ENCODE measurements at regions not wholly inside any gene's neighbourhood (a gene's known extent, or its start where the extent isn't known, plus 50 kb on each side); places are given as distances from the start of the nearest gene placed in this dataset.

GRCh38 chr13:70896136-70896535 lies 787.9 kb upstream of the KLHL1 start:
- no peak overlapping the region for H3K4me3 Mint-ChIP-seq (ENCODE audit: unreplicated experiment)
- FAIRE-seq (no peak), DNase-seq (ENCODE audit: low read depth) (no peak)
- Histone ChIP-seq H3K4me2 (ENCODE audit: low read length) (no peak overlapping the region), H3K27me3 (ENCODE audit: insufficient read depth, low read length) (no peaks in the 10 kb centered on the region), H3K79me2 (ENCODE audit: insufficient read depth, low read length) (no peaks in the 10 kb centered on the region), H4K20me1 (ENCODE audit: insufficient read depth, low read length) (no peaks in the 10 kb centered on the region), H3K4me1 (ENCODE audit: insufficient read depth, low read length) (no peaks in the 10 kb centered on the region), H3K9ac (ENCODE audit: low read length) (no peak overlapping the region), H3K4me3 (ENCODE audit: insufficient read depth, low read depth, low read length) (no peak overlapping the region), H3K36me3 (ENCODE audit: insufficient read depth, low read length) (no peaks in the 10 kb centered on the region), H3K9me3 (ENCODE audit: insufficient read depth, low read depth, low read length) (no peaks in the 10 kb centered on the region), H2AFZ (ENCODE audit: low read depth, low read length) (no peak overlapping the region), H3K27ac (ENCODE audit: low read depth, low read length) (no peak overlapping the region)
- no peaks in the 10 kb centered on the region for H3K36me3 Mint-ChIP-seq (ENCODE audit: low read depth, unreplicated experiment)
- no peaks in the 10 kb centered on the region for H3K27me3 Mint-ChIP-seq (ENCODE audit: low read depth, unreplicated experiment)
- H3K27ac Mint-ChIP-seq (ENCODE audit: unreplicated experiment) = no peak overlapping the region
- no peaks in the 10 kb centered on the region for H3K4me1 Mint-ChIP-seq (ENCODE audit: low read depth, unreplicated experiment)
- TF ChIP-seq CTCF (IDR thresholded peaks at IDR 0.05; ENCODE audit: insufficient read depth, low read depth, low read length) (no peak), EZH2 (IDR thresholded peaks at IDR 0.05; ENCODE audit: insufficient read depth, low read length) (no peak)
- no peaks in the 10 kb centered on the region for H3K9me3 Mint-ChIP-seq (ENCODE audit: unreplicated experiment)

- no peak overlapping the region for H2AFZ ChIP-seq (ENCODE audit: low read depth, low read length)
Measured at GRCh38 chr13:70895599-70895998, 787.3 kb upstream of the KLHL1 start.

More at GRCh38 chr13:70895599-70895998, 787.3 kb upstream of the KLHL1 start:
- no peaks in the 10 kb centered on the region for H3K36me3 Mint-ChIP-seq (ENCODE audit: low read depth, unreplicated experiment)
- Histone ChIP-seq H3K4me2 (ENCODE audit: low read length) (no peak overlapping the region), H3K9me3 (ENCODE audit: insufficient read depth, low read depth, low read length) (no peaks in the 10 kb centered on the region), H3K27me3 (ENCODE audit: insufficient read depth, low read length) (no peaks in the 10 kb centered on the region), H4K20me1 (ENCODE audit: insufficient read depth, low read length) (no peaks in the 10 kb centered on the region), H3K79me2 (ENCODE audit: insufficient read depth, low read length) (no peaks in the 10 kb centered on the region), H3K9ac (ENCODE audit: low read length) (no peak overlapping the region), H3K4me1 (ENCODE audit: insufficient read depth, low read length) (no peaks in the 10 kb centered on the region), H3K4me3 (ENCODE audit: insufficient read depth, low read depth, low read length) (no peak overlapping the region), H3K27ac (ENCODE audit: low read depth, low read length) (no peak overlapping the region), H3K36me3 (ENCODE audit: insufficient read depth, low read length) (no peaks in the 10 kb centered on the region)
- FAIRE-seq (no peak), DNase-seq (ENCODE audit: low read depth) (no peak)
- H3K4me3 Mint-ChIP-seq (ENCODE audit: unreplicated experiment) = no peak overlapping the region
- no peak overlapping the region for H3K27ac Mint-ChIP-seq (ENCODE audit: unreplicated experiment)
- TF ChIP-seq EZH2 (IDR thresholded peaks at IDR 0.05; ENCODE audit: insufficient read depth, low read length) = no peak
- no peak for TF ChIP-seq CTCF (IDR thresholded peaks at IDR 0.05; ENCODE audit: insufficient read depth, low read depth, low read length)
- H3K9me3 Mint-ChIP-seq (ENCODE audit: unreplicated experiment) = no peaks in the 10 kb centered on the region
- no peaks in the 10 kb centered on the region for H3K27me3 Mint-ChIP-seq (ENCODE audit: low read depth, unreplicated experiment)
- no peaks in the 10 kb centered on the region for H3K4me1 Mint-ChIP-seq (ENCODE audit: low read depth, unreplicated experiment)

Measured in astrocyte (in vitro differentiated cells and primary cell).